NB4 (cell line): ENCODE measurements at regions not wholly inside any gene's neighbourhood (a gene's known extent, or its start where the extent isn't known, plus 50 kb on each side); places are given as distances from the start of the nearest gene placed in this dataset.

Experiments
- MAX ChIP-seq: IDR thresholded peaks from 2 replicates; pipeline ENCODE4 v1.6.1; 2011; ENCODE audit warnings: low read depth, low read length
- MYC ChIP-seq: IDR thresholded peaks from 2 replicates; pipeline ENCODE4 v1.6.1; 2011; ENCODE audit warnings: low read depth, low read length
- POLR2A ChIP-seq: IDR thresholded peaks from 2 replicates; pipeline ENCODE4 v1.6.1; 2011; ENCODE audit warnings: mild to moderate bottlenecking; ENCODE audit not compliant: insufficient read length; ENCODE audit errors: extremely low read depth
- TF ChIP-seq, protein P1 (sequence below): IDR thresholded peaks from one replicate; pipeline ENCODE4 v1.5.1; 2012; ENCODE audit warnings: low read depth, low read length

DNA sequence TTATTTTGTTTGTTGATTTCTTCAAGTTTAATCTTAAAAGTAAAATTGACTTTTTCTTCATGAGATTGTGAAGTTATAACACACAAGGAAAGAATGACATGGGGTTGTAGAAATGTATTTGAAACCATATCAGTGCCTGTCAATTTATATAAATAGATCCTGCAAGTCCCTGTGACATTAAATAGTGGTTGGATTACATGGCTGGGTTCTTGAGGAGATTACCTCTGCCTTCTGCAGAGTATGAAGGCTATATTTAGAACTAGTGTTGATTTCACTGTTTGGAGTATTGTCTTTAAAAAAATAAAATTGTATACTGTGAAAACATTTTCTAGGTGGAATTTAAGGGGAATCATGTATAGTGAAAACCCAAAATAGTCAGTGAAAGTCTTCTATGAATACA is 385.8 kb upstream of the SMIM30 start:
- TF ChIP-seq POLR2A, result no peak
- TF ChIP-seq, protein P1, sequence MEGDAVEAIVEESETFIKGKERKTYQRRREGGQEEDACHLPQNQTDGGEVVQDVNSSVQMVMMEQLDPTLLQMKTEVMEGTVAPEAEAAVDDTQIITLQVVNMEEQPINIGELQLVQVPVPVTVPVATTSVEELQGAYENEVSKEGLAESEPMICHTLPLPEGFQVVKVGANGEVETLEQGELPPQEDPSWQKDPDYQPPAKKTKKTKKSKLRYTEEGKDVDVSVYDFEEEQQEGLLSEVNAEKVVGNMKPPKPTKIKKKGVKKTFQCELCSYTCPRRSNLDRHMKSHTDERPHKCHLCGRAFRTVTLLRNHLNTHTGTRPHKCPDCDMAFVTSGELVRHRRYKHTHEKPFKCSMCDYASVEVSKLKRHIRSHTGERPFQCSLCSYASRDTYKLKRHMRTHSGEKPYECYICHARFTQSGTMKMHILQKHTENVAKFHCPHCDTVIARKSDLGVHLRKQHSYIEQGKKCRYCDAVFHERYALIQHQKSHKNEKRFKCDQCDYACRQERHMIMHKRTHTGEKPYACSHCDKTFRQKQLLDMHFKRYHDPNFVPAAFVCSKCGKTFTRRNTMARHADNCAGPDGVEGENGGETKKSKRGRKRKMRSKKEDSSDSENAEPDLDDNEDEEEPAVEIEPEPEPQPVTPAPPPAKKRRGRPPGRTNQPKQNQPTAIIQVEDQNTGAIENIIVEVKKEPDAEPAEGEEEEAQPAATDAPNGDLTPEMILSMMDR, result no peak
- TF ChIP-seq MAX, result no peak
- TF ChIP-seq MYC, result no peak
